ENCODE measurements at regions not wholly inside any gene's neighbourhood (a gene's known extent, or its start where the extent isn't known, plus 50 kb on each side); places are given as distances from the start of the nearest gene placed in this dataset.

DNA sequence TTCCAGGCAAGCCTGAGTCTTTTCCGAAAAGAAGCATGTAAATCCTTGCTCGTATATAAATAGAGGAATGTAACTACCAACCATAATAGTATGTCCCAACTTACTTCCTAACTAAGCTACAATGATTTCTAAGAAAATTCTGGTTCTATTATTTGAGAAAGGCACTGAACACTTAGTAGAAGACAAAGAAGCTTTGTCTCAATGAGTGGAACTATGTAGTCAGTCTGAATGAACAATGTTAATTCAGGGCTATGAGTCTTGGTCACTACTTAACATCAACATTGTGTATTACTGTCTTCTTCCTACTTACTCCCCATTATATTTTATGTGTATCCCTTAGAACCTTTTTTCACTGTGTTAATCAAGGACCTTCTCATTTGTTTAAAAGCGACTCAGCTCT, 206.0 kb downstream of the CYB561 start:
- DNase-seq (ENCODE audit: low read depth in 4 of 4, low spot score in 3 of 4): no peak

DNA sequence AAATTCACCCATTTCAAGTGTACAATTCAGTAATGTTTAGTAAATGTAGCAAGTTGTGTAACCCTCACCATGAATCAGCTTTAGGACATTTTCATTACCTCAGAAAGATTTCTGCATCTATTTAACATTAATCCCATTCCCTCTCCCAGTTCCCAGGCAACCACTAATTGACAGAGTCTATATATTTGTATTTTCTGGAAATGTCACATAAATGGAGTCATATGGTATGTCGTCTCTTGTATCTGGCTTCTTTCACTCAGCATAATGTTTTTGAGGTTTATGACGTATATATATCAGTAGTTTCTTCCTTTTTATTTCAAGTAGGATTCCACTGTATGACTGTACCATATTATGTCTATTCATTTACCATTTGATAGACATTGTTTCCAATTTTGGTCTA, 199.8 kb downstream of the CYB561 start:
- DNase-seq (ENCODE audit: low read depth in 4 of 4, low spot score in 3 of 4): no peak

GRCh38 chr17:63247706-63248105, 198.4 kb downstream of the CYB561 start:
- DNase-seq (ENCODE audit: low read depth in 4 of 4, low spot score in 3 of 4): no peak

DNA sequence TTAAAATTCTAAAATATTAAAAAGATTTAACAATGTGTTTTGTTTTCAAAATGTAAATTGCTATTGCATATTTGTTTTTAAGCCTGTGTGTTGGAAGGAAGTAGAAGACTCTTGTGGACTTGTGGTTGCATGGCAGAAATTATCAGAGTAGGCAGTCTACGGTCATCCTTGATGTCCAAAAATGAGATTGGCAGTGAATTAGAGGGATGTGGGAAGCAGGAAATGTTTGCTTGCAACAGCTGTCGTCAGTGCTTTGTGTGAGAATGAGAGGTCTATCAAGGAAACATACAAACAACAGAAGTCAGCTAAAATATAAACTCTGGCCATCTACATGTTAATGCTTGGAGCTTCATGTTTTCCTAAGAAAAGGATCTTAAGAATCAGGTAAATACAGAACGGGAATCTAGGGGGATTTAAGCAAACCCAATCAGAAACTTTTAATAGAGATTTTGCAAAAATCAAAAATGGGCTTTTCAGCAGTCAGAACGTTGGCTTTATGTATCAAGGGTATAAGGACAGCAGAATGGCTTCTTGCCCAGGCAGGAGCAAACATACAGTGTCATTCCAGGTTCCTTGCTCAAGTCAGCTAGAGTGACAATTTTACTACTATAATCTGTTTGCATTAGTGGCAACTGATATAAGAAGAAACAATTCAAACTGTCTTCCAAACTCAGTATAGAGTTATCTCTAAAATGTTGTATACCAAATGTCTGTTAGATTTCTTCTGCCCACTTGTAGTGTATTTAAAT, 196.7 kb downstream of the CYB561 start:
- DNase-seq (ENCODE audit: low read depth in 4 of 4, low spot score in 3 of 4): no peak

GRCh38 chr17:63250830-63251229, 195.3 kb downstream of the CYB561 start:
- DNase-seq (ENCODE audit: low read depth in 4 of 4, low spot score in 3 of 4): no peak

- no peak for DNase-seq (ENCODE audit: low read depth in 4 of 4, low spot score in 3 of 4)
Observed at GRCh38 chr17:63258785-63259184, 187.3 kb downstream of the CYB561 start.

- DNase-seq (ENCODE audit: low read depth in 4 of 4, low spot score in 3 of 4): no peak
Observed at GRCh38 chr17:63262751-63263476, 183.2 kb downstream of the CYB561 start.

GRCh38 chr17:63265526-63265925, 180.6 kb downstream of the CYB561 start:
- DNase-seq (ENCODE audit: low read depth in 4 of 4, low spot score in 3 of 4): no peak

- no peak for DNase-seq (ENCODE audit: low read depth in 4 of 4, low spot score in 3 of 4)
Observed at GRCh38 chr17:63267846-63268245, 178.3 kb downstream of the CYB561 start.

GRCh38 chr17:63268827-63269226, 177.3 kb downstream of the CYB561 start:
- DNase-seq (ENCODE audit: low read depth in 4 of 4, low spot score in 3 of 4): no peak

- DNase-seq (ENCODE audit: low read depth in 4 of 4, low spot score in 3 of 4): no peak
Observed at GRCh38 chr17:63270610-63271009, 175.5 kb downstream of the CYB561 start.

- no peak for DNase-seq (ENCODE audit: low read depth in 4 of 4, low spot score in 3 of 4)
Observed at GRCh38 chr17:63274146-63274545, 172.0 kb downstream of the CYB561 start.

GRCh38 chr17:63275318-63275970, 170.7 kb downstream of the CYB561 start:
- DNase-seq (ENCODE audit: low read depth in 4 of 4, low spot score in 3 of 4): no peak

- DNase-seq (ENCODE audit: low read depth in 4 of 4, low spot score in 3 of 4): no peak
Observed at GRCh38 chr17:63275971-63276745, 169.9 kb downstream of the CYB561 start.

DNA sequence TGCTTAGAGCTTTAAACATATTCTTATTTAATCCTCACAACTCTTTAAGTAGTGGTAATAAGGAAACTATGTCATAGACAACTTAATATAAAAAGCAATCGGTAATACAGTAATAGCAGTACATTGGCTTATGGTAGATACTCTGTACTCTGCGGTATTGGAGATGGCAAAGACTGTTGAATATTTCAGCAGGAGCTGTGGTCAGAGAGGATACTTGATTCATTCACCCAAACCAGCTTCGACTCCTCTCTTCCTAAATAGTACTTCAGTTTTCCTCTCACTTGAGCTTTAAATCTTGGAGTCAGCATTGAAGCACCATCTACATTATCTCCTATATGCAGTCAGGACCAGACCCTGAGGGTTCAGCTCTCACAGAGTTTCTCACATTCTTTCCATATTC, 169.3 kb downstream of the CYB561 start:
- no peak for DNase-seq (ENCODE audit: low read depth in 4 of 4, low spot score in 3 of 4)

DNA sequence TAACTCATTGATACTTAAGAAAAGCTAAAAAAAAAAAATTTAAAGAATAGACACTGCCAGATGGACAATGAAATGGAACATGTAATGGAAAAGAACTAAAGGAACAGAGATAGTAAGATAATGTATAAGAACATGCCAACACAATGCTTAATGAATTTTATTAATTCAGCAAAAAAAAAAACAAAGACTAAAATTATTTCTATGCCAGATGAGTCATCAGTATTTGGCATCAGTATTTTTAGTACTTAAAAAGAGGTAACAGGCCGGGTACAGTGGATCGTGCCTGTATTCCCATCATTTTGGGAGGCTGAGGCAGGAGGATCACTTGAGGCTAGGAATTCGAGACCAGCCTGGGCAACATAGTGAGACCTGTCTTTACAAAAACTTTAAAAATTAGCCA, 168.5 kb downstream of the CYB561 start:
- DNase-seq (ENCODE audit: low read depth in 4 of 4, low spot score in 3 of 4): no peak

GRCh38 chr17:63278728-63279442, 167.2 kb downstream of the CYB561 start:
- no peak for DNase-seq (ENCODE audit: low read depth in 4 of 4, low spot score in 3 of 4)

DNA sequence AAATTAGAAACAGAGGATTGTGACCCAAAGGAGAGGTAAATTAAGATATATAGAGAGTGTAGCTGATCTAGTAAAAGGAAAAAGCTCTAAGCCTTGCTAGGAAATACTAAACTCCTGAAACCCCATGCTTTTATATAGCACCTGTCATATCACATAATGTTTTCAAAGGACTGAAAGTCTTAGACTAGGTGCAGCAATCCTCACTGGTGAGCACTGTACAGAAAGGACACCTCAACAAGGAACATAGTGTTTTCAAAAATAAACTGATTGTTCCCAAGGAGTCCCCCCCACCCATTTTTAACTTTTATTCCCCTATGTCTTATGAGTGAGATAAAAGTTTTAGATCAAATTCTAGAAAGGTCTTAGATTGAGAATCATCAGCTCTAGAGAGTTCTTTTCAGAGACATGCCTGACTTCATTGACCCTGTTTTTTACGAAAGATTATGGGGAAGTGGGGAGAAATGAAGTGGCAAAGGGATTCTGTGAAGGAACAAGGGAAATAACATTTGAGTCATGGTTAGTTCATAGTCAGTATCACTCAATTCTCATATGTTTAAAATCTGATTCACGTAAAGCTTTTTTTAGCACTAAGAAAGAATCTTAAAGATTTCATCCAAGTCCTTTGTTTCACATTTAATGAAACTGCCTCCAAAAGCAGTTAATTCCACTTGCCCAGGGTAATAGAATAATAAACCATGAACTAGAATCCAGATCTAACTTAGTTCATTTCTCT, 166.4 kb downstream of the CYB561 start:
- no peak for DNase-seq (ENCODE audit: low read depth in 4 of 4, low spot score in 3 of 4)

DNA sequence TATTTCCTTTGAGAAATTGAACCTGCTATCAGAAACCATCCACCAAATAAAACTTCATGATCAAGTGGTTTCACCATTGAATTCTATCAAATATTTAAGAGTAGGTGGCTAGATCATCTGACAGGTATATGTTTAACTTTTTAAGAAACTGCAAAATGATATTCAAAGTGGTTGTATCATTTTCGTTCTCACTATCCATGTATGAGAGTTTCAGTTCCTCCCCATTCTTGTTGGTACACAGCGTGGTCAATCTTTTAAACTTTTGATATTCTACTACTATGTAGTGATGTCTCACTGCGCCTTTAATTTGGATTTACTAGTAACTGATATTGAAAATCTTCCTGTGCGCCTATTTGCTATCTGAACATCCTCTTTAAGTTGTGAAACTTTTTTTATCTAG, 163.7 kb downstream of the CYB561 start:
- DNase-seq (ENCODE audit: low read depth in 4 of 4, low spot score in 3 of 4): no peak

DNA sequence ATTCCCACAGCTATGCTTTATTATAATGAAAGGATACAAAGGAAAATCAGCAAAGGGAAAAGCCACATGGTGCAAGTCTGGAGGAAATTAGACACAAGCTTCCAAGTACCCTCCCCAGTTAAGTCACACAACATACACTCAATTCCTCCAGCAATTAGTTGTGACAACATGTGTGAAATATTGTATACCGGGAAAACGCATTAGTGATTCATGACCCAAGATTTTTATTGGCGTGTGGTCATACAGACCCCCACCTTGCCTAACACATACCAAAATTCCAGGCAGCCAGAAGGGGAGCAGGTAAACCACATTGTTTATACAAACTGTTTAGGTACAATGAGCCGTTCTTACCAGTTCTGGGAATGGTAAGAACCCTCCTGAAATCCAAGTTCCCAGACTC, 160.6 kb downstream of the CYB561 start:
- DNase-seq (ENCODE audit: low read depth in 4 of 4, low spot score in 3 of 4): no peak
